ENCODE measurements at regions not wholly inside any gene's neighbourhood (a gene's known extent, or its start where the extent isn't known, plus 50 kb on each side); places are given as distances from the start of the nearest gene placed in this dataset.

DNA sequence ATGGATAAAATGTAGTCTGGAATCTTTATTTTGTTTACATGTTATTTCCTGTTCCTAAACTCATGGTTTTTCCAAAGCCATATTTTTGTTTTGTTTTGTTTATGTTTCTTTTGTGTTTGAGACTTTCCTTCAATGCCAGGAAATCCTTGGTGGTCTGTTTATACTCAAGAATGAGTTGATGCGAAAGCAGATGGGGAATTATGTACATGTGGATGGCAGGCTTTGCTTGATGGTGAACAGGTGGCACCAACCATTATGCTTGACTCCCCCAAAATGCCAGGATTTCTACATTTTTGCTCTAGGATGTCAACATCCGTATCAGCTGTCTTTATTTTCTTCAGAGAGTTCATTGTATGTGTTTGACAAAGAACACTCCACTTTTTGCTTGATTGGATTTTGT, 448.5 kb downstream of the PRDM2 start:
- TF ChIP-seq, protein P1, sequence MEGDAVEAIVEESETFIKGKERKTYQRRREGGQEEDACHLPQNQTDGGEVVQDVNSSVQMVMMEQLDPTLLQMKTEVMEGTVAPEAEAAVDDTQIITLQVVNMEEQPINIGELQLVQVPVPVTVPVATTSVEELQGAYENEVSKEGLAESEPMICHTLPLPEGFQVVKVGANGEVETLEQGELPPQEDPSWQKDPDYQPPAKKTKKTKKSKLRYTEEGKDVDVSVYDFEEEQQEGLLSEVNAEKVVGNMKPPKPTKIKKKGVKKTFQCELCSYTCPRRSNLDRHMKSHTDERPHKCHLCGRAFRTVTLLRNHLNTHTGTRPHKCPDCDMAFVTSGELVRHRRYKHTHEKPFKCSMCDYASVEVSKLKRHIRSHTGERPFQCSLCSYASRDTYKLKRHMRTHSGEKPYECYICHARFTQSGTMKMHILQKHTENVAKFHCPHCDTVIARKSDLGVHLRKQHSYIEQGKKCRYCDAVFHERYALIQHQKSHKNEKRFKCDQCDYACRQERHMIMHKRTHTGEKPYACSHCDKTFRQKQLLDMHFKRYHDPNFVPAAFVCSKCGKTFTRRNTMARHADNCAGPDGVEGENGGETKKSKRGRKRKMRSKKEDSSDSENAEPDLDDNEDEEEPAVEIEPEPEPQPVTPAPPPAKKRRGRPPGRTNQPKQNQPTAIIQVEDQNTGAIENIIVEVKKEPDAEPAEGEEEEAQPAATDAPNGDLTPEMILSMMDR (IDR thresholded peaks at IDR 0.05): no peak

DNA sequence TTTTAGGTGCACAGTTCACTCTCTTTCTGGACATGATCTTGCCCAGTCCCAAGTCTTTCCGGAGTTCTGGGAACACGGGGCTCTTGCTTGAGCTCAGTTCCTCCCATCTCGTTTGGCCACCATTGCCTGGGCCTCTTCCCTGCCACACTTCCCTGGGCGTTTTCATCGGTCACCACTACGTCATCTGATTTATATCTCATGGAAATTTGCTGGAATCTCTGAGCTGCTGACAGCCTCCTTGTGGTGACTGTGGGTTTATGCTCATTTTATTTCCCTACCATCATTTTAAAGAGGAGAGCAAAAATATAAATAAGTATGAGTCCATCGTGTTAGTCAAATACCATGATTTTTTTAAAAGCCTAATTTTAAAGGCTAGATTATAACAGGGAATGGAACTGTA, 449.1 kb upstream of the KAZN start:
- TF ChIP-seq, protein P1 (IDR thresholded peaks at IDR 0.05): peak; percentile 44; the same call in 1 of the 2 replicates

DNA sequence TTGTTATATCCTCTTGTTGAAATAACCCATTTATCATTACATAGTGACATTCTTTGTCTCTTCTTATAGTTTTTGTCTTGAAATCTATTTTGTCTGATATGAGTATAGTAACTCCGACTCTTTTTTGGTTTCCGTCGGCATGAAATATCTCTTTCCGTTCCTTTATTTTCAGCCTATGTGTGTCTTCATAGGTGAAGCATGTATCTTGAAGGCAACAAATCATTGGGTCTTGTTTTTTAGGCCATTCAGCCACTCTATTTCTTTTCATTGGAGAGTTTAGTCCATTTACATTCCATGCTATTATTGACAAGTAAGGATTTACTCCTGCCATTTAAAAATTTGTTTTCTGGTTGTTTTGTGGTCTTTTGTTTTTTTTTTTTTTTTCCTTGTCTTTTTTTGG, 441.9 kb upstream of the KAZN start:
- TF ChIP-seq, protein P1 (IDR thresholded peaks at IDR 0.05): no peak

DNA sequence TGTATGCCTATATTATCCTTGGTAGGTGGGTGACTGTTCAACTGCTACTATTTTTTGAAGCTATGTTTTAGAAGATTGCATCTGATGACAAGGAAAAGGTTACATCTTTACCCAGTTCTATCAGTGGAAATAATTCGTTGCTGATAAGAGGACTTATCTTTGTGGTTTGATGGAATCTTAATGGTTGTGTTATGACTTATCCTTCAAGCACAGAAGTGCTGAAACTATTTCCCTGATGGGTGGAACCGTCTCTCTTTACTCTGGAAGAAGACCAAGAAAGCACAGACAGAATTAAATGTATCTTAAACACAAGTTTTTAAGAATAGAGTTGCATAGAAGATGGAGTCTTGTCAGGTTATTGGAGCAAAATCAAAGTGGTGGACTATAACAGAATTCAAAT, 437.7 kb upstream of the KAZN start:
- TF ChIP-seq, protein P1 (IDR thresholded peaks at IDR 0.05): no peak

DNA sequence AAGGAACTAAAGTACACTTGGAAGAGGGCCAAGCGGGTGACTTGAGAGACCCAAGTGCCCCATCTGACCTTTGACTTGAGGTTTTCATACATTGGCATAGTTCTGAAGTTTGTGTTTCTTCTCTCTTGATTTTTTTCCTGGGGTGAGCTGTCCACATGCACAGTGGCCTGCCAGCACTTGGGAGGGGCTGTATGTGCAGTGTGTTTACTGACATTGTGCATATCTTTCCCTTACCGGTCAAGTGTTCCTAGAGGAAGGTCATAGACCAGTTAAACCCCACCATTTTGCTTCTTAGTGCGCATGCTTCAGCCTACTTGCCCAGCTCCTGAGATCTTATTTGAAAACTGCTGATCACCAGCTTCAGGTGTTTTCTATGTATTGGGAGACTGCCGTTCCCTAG, 435.2 kb upstream of the KAZN start:
- TF ChIP-seq, protein P1 (IDR thresholded peaks at IDR 0.05): no peak

DNA sequence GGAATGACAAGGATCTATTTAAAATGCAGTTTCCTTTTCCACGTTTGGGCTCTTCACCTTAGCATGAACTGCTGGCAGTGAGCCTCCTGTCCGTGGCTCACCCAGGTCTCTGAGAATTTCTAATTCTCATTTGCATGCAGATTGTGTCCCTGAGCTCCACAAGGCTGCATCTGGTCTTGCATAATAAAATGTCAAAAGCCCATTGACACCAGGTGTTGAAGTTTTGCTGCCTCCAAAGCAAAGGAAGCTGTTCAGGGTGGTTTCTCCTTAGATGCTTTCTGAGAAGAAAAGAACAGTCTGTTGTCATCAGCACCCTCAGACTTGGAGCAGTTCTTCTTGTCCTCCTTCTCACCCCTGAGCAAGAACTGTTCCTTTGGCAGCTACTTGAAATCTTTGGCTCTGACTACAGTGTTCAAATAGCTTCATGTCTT, 433.1 kb upstream of the KAZN start:
- TF ChIP-seq, protein P1 (IDR thresholded peaks at IDR 0.05): no peak

DNA sequence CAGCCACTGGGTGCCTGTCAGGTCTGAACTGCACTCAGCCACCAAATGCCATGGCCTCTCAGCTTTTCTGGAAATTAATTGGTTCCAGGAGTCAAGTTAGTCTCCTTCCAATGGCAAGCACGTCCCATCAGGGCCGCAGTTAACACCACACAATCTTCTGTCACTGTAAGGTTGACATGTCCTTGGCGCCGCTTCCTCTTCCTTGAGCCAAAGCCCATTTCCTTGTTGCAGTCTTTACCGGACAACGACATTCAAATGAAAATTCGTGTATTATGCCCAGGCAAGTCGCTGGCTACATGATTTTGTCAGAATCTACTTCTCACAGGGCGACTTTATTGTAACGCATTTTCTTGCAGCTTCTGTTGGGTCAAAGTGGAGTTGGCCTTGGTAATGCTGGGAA, 430.6 kb upstream of the KAZN start:
- TF ChIP-seq, protein P1 (IDR thresholded peaks at IDR 0.05): no peak

DNA sequence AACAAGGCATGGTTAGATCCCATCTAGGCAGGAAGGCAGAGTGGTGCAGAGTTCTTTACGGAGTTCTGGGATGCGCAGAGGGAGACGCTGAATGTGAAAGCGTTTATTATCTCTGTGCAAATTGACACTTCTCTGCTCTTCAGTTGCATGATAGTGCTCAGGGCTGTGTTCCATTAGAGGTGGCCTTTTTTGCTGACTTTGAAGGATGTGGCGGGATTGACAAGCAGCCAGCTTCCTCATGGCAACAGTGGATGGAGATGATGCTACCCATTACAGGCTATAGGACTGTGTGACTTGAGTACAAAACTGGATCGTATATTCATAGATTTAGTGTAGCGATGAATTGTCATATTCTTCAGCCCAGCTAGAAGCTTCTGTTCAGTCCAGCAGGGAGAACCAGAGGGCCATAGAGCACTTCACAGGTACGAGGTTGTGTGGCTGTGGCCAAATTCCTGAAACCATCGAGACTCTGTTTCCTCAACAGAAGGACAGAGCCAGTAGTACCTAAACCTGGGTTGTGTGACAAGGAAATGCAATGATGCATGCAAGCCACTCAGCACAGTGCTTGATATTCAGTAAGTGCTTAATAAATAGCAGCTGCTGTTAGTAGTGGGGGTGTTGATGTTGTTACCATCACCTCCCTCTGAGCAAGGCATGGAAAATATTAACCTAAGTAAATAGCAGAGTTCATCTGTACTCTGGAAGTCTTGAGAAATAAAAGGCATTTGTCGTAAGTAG, 430.0 kb upstream of the KAZN start:
- TF ChIP-seq, protein P1 (IDR thresholded peaks at IDR 0.05): no peak

Measured in LNCAP (cell line).